ENCODE measurements at regions not wholly inside any gene's neighbourhood (a gene's known extent, or its start where the extent isn't known, plus 50 kb on each side); places are given as distances from the start of the nearest gene placed in this dataset.

GRCh38 chr6:9007027-9007426, 571.7 kb upstream of the SLC35B3 start:
- Mint-ChIP-seq H3K36me3 (ENCODE audit: low read depth) (no peaks in the 10 kb centered on the region), H3K9me3 (no peaks in the 10 kb centered on the region), H3K4me3 (no peak overlapping the region), H3K27ac (no peak overlapping the region), H3K4me1 (no peaks in the 10 kb centered on the region), H3K27me3 (ENCODE audit: insufficient read depth) (no peaks in the 10 kb centered on the region)
- H3K9me3 ChIP-seq (ENCODE audit: control insufficient read depth, low read length), result no peaks in the 10 kb centered on the region
- H3K4me1 ChIP-seq (ENCODE audit: control insufficient read depth, insufficient read depth, low read length), result no peaks in the 10 kb centered on the region
- no peaks in the 10 kb centered on the region for H3K27me3 ChIP-seq (ENCODE audit: control insufficient read depth, insufficient read depth, low read length, poor library complexity, severe bottlenecking)
- H3K27ac ChIP-seq (ENCODE audit: low read depth, low read length), result no peak overlapping the region
- WGBS, 2 experiments (ENCODE audit: insufficient coverage in 1 of 2, insufficient read length in 1 of 2), result 93% methylated on average over 5 of the region's 5 CpGs
- no peak for DNase-seq
- TF ChIP-seq CTCF (conservative IDR thresholded peaks at IDR 0.05), result no peak
- no peaks in the 10 kb centered on the region for H3K36me3 ChIP-seq (ENCODE audit: control insufficient read depth, insufficient read depth, low read length)
- no peak overlapping the region for H3K9ac ChIP-seq (ENCODE audit: extremely low read depth, low read length, poor library complexity, severe bottlenecking)
- no peak overlapping the region for H3K4me3 ChIP-seq (ENCODE audit: low read length)

- no peak overlapping the region for H3K27ac Mint-ChIP-seq
- no peak overlapping the region for H3K9ac ChIP-seq (ENCODE audit: extremely low read depth, low read length, poor library complexity, severe bottlenecking)
- 70 to 95% methylated on average over 2 to 4 of the region's 6 CpGs for WGBS, 2 experiments (ENCODE audit: insufficient coverage in 1 of 2, insufficient read length in 1 of 2)
- no peaks in the 10 kb centered on the region for H3K27me3 Mint-ChIP-seq (ENCODE audit: insufficient read depth)
- no peaks in the 10 kb centered on the region for H3K4me1 Mint-ChIP-seq
- H3K36me3 ChIP-seq (ENCODE audit: control insufficient read depth, insufficient read depth, low read length), result no peaks in the 10 kb centered on the region
- no peak overlapping the region for H3K4me3 ChIP-seq (ENCODE audit: low read length)
- H3K4me1 ChIP-seq (ENCODE audit: control insufficient read depth, insufficient read depth, low read length), result no peaks in the 10 kb centered on the region
- H3K27me3 ChIP-seq (ENCODE audit: control insufficient read depth, insufficient read depth, low read length, poor library complexity, severe bottlenecking), result no peaks in the 10 kb centered on the region
- no peak overlapping the region for H3K27ac ChIP-seq (ENCODE audit: low read depth, low read length)
- DNase-seq, result no peak
- H3K4me3 Mint-ChIP-seq, result no peak overlapping the region
- no peak for TF ChIP-seq CTCF (conservative IDR thresholded peaks at IDR 0.05)
- H3K9me3 ChIP-seq (ENCODE audit: control insufficient read depth, low read length), result no peaks in the 10 kb centered on the region
- no peaks in the 10 kb centered on the region for H3K9me3 Mint-ChIP-seq
- no peaks in the 10 kb centered on the region for H3K36me3 Mint-ChIP-seq (ENCODE audit: low read depth)
Measured at GRCh38 chr6:9002833-9003232, 567.5 kb upstream of the SLC35B3 start.

DNA sequence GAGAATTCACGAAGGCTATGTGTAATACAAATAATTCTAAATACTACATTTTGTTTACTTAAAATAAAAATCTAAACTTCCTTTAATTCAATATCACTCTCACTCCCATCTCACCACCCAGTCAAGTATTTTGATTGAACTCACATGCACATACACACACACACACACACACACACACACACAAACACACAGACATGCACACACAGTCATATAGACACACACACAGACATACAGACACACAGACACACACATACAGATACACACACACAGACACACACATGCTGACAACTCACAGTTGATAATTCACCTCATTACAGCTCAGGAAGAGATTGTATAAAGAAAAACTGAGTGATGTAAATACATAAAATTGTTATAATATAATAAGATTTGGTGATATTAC, 559.8 kb upstream of the SLC35B3 start:
- H3K27ac Mint-ChIP-seq, result no peak overlapping the region
- no peaks in the 10 kb centered on the region for H3K4me1 ChIP-seq (ENCODE audit: control insufficient read depth, insufficient read depth, low read length)
- no peak for DNase-seq
- no CpG with 5 or more reads among the region's 1 CpG for WGBS, 2 experiments (ENCODE audit: insufficient coverage in 1 of 2, insufficient read length in 1 of 2)
- no peaks in the 10 kb centered on the region for H3K36me3 Mint-ChIP-seq (ENCODE audit: low read depth)
- H3K27me3 ChIP-seq (ENCODE audit: control insufficient read depth, insufficient read depth, low read length, poor library complexity, severe bottlenecking), result no peaks in the 10 kb centered on the region
- no peak overlapping the region for H3K9ac ChIP-seq (ENCODE audit: extremely low read depth, low read length, poor library complexity, severe bottlenecking)
- H3K9me3 ChIP-seq (ENCODE audit: control insufficient read depth, low read length), result no peaks in the 10 kb centered on the region
- H3K4me1 Mint-ChIP-seq, result no peaks in the 10 kb centered on the region
- TF ChIP-seq CTCF (conservative IDR thresholded peaks at IDR 0.05), result no peak
- no peaks in the 10 kb centered on the region for H3K9me3 Mint-ChIP-seq
- no peak overlapping the region for H3K4me3 Mint-ChIP-seq
- no peak overlapping the region for H3K4me3 ChIP-seq (ENCODE audit: low read length)
- H3K27ac ChIP-seq (ENCODE audit: low read depth, low read length), result no peak overlapping the region
- H3K27me3 Mint-ChIP-seq (ENCODE audit: insufficient read depth), result no peaks in the 10 kb centered on the region
- H3K36me3 ChIP-seq (ENCODE audit: control insufficient read depth, insufficient read depth, low read length), result no peaks in the 10 kb centered on the region

Measured in endodermal cell (in vitro differentiated cells).